ENCODE measurements at regions not wholly inside any gene's neighbourhood (a gene's known extent, or its start where the extent isn't known, plus 50 kb on each side); places are given as distances from the start of the nearest gene placed in this dataset.

DNA sequence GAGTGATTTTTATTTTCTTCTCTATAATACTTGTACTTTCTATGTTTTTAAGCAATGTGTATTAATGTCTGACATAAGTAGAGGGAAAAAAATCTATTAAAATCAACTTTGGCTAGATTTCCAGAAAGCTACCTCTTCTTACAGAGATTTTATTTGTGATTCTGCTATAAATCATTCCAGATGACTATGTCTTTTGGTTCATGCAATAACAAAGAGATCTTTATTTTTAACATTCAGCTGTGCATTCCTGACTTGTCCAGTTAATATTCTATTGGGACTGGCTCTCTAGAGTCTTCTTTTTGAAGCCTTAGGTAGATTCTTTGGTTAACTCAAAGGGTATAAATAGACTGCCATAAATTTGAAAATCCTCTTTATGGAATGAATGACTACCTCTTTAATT, 74.3 kb upstream of the ARPP21 start:
- TF ChIP-seq POLR2AphosphoS5 (IDR thresholded peaks at IDR 0.05; ENCODE audit: low read depth, low read length) (no peak), POLR2A (IDR thresholded peaks at IDR 0.05; ENCODE audit: low read depth, low read length) (no peak), SPI1 (IDR thresholded peaks at IDR 0.05; ENCODE audit: low read depth, low read length) (no peak), PAX5 (IDR thresholded peaks at IDR 0.05; ENCODE audit: insufficient read depth, low read length, severe bottlenecking) (no peak), TAF1 (IDR thresholded peaks at IDR 0.05; ENCODE audit: low read depth, low read length) (no peak)
